DMS53 (cell line): ENCODE measurements at regions not wholly inside any gene's neighbourhood (a gene's known extent, or its start where the extent isn't known, plus 50 kb on each side); places are given as distances from the start of the nearest gene placed in this dataset.
"Not testable (repeated sequence)": the region's sequence is repeated elsewhere in the genome, so short reads cannot be mapped to it uniquely, and the experiment has no call there.

Experiments used
- DNase-seq: peaks from one replicate; lab custom pipeline; 2025; lab: John Stamatoyannopoulos, UW

DNA sequence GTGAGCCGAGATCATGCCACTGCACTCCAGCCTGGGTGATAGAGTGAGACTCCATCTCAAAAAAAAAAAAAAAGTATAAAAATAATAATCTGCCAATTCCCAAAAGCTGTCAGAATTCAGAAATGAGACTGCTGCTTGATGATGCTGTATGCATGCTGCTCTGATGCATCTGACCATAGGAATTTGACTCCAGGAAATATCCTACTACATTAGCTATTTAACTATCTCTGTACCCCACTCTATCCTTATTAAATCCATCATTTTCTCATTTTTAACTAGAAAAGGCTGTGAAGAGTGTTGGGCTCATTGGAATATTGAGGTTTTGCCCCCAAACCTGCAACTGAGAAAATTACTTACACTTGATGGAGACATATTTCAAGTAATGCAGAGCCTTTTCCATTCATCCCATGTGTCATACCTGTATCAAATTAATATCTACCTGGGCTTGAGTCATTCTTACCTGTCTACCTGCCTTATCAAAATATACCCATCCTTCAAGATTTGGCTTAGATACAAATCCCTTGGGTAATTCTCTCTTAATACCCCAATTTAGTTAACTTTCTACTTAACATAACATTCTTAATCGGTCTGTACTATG lies 135.2 kb upstream of the PREP start:
- no peak for DNase-seq

DNA sequence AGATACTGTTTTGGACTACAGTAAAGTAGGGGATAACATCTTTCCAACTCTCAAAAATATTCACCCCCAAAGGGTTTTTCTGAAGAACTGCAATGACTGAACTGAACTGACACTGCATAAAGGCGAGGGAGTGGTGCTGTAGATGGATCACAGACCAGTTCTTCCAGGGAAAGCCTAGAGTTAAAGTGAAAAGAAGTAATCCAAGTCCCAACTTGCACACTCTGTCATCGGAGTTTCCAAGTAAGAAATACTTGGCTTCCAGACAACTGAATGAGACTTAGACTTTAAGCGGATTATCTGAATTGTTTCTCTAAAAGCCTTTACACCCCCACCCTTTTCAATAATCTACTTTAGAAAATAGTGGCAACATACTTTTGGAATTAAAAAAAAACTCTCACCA lies 134.1 kb upstream of the PREP start:
- no peak for DNase-seq

DNA sequence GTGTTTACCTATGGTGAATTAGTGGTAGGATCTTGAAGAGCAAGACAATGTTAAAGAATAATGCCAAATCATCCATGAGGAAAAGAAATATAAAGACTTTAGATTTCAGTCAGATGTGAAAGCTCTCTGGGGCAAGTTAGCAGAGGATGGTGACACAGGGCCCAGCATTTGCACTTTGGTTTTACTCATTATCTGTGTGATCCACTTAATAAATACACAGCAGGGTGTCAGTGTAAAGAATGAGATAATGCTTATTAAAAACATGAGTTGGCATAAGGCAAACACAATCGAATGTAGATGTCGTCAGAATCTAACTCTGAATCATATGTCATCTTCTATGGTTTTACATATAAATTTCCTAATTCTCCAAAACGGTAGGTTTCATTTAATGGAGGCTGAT lies 130.4 kb upstream of the PREP start:
- no peak for DNase-seq

DNA sequence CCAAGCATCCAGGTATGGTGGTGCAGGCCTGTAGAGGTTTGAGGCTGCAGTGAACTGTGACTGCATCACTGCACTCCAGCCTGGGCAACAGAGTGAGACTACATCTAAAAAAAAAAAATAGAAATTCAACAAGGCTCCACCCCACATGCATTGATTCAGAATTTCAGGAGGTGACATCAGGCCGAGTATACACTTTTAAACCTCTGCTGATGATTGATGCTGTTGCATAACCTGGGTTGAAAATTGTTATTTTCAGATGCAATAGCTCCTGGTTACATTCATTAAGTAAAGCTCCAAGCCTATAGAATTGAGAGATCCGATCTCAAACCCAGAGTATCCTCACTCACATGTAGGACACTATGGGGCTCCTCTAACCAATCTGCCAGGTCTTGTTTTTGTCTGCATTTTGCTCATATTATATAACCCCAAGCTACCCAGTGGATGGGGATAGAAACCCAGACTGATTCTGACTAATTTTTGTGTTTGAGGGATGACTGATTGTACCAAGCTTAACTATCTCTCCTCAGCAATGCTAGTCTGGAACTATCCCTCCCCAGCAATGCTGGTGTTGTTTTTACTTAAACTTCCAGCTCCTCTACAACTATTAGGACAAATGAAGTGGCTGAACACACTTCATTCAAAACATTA lies 123.5 kb upstream of the PREP start:
- no peak for DNase-seq

DNA sequence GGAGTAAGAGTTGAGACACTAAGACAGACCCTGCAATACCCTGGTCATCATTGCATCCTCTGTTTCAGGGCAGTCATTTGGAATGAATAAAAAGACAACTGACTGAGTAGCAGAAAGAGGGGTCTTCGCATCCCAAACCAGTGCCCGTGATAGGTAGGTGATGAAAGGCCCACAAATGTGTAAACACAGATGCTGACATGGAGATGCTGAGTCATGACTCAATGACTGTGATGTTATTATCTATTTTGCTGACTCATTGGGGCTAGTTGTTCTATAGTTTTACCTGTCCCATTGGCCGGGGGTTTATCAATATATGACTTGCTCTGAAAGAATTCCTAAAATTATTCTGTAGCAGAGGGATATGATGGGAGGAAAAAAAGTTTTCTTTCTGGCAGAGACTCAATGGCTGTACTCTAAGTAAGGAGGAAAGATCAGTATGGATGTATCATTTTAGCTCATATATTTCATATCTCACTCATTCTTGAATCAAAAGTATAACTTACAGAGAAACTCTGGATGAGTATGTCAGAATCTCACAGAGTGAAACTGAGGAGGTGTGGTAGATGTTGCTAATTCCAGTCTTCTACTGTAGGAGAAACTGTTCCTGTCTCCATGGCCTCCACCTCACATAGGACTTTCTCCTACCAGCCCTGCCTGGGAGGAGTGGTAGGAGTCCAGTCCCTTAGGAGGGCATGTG lies 119.9 kb upstream of the PREP start:
- DNase-seq: peak; percentile 66

DNA sequence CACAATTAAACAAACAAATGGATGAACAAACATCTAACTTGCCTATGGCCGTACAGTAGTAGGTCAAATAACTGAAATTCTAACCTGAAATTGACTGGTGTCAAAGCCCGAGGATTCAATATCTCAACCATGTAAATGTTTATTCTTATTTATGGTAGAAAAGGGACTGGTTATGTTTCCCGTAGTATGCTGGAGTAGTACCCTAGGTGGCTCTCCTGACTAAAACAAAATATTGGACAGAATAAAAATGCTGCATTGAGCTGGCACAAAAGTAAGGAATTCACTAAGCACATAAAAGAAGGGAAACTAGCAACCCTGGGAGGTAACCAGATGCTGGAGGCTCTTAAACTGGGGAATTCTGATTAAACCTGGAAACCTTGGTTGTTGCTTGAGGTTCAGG lies 117.1 kb upstream of the PREP start:
- DNase-seq: peak; percentile 17

DNA sequence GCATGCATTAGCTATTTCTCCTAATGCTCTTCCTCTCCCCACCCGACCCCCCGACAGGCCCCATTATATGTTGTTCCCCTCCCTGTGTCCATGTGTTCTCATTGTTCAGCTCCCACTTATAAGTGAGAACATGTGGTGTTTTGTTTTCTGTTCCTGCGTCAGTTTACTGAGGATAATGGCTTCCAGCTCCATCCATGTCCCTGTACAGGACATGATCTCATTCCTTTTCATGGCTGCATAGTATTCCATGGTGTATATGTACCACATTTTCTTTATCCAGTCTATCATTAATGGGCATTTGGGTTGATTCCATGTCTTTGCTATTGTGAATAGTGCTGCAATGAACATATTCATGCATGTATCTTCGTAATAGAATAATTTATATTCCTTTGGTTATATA lies 116.1 kb upstream of the PREP start:
- DNase-seq: not testable (repeated sequence)

DNA sequence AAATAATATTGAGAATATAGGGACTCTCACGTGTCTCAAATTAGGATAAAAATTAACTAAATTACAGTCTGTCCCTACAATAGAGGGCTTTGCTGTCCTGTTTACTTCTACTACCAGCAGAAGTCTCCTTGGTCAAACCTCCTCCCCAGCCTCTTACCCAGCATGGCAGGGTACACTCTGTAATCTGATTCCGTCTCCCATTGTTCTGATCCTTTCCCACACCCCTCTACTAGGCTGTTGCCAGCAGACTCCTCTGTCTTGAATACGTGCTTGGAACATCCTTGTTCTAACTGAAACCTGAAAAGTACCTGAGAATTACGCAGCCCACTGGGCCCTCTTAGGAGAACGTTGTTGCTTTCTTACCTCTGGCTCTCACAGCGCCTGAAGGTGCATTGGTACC lies 112.2 kb upstream of the PREP start:
- no peak for DNase-seq

DNA sequence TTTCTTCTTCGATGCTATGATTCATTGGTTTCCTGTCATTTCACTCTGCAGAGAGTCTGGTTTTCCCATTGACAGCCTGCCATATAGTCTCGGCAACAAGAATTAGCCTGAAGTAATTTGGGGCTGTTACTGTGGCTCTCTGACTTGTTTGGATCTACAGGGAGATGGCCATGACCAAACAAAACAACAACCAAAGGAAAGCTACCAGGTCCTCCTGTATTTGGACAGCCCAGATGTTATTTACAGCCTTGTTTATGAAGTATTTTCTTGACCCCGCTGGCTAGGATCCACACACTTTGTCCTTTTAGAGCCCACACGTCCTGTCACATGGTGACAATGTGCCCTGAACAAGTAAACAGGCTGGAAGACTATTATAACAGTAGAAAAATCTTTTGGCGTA lies 111.4 kb upstream of the PREP start:
- no peak for DNase-seq

DNA sequence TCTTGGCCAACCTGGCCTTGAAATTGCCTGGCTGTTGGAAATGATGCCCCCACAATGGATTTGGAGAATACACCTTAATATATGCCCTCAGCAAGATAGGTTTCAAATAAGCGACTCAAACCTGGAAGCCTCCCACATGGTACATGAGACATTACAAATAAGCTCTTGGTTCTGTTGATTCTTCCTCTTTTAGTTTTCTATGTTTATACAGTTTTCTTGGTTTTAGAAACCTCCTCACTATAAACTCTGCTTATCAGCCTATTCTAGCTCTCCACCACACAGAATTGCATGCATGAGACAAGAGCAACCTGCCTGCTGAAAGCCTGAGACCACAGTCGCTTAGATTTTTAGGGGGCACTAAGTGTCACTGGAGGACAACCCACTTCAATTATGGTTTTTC lies 108.8 kb upstream of the PREP start:
- no peak for DNase-seq

DNA sequence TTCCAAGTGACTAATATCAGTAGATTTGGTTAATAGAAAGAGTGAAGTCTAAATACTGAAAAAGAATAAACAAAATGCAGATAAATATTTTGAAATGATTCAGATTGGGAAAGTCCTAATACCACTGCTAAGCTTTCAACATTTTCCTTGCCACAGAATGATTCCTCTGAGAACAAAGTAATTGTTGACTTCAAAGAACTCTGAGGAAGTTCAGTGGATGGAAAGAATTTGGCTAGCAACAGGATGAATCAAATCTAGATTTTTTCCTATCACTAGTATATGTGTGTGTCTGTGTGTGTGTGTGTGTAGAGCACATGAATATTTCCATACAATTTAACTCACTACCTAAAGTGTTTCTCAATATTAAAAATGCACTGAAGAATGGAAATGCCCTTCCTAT lies 107.9 kb upstream of the PREP start:
- no peak for DNase-seq

DNA sequence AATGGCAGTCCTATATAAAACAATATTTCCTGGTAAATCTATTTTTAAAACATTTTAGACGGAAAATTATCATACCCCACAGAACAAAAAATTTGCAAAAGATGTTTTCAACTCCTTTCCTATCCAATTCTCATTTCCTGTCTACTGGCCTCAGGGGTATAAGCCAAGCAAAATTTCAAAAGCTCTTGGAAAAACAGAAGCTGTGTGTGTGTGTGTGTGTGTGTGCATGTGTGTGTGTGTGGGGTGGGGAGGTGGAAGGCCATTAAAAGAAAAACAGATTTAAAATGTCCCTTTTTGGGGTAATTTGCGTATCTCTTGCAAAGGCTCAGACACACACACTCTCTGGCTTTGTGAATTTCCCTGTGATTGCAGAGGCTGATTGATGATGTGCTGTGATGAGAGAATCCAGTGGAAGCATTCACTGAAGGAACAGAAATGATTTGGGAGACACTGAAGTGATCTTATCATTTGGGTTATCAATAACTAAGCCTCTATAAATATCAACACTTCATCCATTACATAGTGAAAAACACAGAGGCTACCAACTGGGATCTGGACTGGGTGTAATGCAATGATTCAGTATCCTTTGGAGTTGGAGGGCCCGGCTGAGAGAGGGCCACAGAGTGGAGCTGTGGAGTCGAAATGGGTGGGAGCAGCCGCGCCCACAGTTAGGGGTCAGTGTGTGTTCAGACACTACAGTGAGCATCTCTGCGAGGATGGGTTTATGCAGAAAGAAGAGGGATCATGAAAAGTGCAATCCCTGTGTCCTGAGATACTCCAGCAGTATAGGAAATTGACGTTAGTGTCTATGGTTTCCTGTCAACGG lies 106.8 kb upstream of the PREP start:
- DNase-seq: no peak

DNA sequence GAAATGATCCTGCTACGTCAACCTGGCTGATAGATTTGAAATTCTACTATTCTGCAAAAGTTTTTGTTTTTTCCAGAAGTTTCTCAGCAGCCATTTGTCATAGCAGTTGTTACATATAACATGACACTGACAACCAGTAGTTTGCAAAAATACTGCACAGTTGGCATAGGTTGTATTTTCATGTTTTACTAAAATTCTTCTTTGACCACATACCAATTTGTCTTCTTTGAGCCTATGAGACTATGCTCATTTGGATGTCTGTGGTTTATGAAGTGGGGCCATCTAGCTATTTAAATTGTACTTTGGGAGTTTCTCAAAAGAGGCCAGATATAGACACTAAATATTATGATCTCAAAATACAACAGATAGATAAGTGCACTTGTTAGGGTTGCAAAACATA lies 104.9 kb upstream of the PREP start:
- no peak for DNase-seq

DNA sequence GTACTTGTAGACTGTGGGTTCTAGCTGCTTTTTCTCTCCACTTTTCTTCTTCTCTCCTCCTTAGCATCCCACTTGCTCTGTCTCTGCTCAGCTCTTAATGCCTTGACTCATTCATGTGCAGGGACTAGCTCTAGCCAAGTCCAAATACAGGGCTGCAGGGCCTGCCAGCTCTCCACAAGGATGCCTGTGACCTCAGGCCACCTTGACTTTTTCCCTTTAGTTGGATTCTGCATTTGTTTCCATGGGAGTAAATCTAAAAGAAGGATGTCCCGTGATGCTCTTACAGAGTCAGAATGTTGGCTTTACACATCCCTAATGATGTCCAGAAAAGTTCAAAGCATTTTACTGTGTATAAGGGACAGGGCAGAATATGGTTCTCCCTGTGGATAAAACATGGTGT lies 101.8 kb upstream of the PREP start:
- DNase-seq: no peak

DNA sequence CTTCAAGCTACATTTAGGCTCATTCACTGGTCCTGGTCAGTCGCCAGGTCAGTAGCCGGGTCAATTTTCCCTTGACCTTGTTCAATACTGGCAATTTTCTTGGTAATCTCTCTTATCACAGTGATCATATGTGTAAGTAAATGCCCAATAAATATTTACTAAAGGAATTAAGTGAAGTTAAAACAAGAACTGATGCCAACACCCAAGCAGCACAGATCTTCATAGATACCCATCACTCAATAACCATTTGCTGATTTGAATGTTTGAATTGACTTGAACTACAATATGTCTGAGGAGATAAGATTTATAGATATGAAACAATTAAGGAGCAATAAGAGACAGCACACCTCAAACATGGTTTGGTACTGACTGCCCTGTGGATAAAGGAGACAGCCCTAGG lies 100.8 kb upstream of the PREP start:
- DNase-seq: no peak

DNA sequence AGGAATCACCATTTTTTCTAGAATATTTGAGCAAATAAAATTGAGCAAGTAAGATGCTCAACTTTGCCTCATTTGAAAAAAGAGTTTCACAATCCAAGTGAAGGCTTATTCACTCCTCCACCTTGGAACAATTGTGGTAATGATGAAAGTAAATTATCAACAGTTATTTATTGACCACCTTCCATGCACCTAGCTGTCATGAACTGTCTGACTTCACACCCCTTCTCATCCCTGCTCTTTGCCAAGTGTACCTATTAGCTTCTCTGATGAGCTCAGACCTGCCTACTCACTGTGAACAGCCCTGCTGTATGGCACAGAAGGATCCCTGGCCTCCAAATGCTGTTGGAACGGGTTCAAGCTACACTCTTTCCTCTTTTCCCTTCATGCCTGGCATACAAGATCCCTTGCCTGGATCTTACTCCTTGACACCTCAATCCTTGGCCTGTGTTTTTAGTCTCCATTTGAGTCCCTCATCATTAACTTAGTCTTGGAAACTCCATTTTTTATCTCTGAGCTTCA lies 99.0 kb upstream of the PREP start:
- DNase-seq: no peak

DNA sequence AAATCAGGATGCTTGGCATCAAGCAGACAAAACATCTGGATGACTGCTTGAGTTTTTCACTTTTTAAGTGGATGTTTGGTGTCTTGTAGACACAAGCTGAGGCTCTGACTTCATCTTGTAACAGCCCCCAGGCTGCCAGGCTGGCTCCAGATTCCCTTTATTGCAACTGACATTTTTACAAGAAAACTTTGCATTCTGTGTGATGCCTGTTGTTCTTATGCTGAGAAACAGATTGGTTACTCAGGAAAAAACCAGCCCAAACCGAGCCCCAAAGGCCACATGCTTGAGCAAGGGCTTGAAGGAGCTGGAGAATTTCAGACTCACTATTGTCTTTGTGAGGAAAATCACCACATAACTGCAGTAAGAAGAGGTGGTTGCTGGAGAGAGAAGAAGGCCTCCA lies 98.4 kb upstream of the PREP start:
- no peak for DNase-seq

DNA sequence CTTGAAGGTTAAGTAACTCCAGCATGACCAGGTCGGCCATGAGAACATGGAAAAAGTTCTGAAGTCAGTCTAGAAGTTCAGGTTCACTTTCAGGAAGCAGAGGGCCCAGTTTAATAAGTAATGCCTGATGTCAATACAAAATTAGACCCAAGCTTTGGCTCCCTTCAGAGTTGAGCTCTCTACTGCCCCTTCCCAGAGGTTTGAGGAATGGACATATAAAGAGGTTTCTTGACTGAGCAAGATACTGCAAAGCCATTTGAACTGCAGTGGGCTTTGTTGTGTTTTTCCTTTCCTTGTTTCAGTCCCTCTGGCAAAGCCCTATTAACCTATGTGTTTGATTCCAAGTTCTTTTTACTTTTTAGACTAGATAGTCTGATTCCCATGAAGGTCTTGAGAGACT lies 97.8 kb upstream of the PREP start:
- no peak for DNase-seq

DNA sequence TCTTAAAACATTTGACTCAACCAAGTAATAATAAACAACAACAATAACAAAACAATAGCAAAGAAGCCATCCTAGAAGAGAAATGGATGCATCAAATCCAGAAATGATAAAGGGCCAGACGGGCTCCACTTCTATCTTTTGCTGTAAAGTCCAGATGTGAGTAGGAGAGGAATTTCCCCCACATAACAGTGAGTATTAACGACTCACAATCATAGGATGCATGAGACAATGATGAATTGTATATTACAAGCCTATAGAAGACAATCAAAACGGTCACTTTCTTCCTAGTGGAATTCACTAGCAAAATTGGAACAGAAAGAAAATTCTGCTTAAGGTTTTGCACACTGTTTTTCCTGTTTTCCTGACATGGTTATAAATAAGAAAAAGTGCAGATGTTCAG lies 97.0 kb upstream of the PREP start:
- no peak for DNase-seq

DNA sequence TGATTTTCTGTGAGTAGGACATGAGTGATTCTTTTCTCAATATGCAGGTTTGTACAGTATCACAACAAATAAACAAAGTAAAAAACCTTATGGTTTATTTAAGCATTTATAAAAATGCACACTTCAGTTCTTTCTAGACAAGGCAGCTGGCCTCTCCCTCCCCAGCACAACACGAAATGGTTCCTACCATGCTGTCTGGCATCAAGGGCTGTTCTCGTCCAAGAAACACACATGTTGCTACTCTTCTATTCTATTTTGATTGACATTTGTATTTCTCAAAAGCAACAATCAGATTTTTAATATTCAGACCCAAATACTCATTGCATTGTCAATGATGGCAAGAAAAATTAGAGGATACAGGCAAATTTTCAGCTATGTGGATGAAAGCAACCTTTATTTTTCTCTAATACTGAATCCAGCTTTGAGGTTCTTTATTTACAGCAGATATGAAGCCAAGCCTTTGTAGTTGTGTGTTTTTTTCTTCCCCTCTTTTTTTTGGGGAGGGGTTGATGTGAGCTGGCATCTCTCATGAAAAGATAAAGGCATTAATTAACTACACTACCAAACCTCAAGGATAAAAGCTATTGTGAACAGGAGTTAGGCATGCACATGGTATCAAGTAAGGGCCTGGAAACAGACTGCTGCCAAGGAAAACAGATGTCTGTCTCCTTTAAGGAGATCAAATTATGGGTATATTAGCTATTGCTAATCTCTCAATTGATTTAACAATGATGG lies 96.4 kb upstream of the PREP start:
- DNase-seq: no peak

DNA sequence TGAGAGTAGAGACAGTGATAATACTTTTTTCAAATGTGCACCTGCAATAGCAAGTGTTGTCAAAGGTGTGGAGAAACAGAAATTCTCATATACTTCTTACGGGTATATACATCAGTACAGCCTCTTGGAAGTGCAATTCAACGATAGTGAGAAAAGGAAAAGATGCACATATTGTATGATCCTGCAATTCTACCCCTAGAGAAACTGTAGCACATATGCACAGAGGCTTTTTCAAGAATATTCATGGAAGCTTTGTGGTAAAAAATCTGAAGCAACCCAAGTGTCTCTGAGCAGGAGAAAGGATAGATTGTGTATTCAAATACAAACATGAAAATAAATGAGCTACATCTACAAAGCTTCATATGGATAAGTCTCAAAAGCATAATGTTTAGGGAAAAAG lies 94.7 kb upstream of the PREP start:
- no peak for DNase-seq

DNA sequence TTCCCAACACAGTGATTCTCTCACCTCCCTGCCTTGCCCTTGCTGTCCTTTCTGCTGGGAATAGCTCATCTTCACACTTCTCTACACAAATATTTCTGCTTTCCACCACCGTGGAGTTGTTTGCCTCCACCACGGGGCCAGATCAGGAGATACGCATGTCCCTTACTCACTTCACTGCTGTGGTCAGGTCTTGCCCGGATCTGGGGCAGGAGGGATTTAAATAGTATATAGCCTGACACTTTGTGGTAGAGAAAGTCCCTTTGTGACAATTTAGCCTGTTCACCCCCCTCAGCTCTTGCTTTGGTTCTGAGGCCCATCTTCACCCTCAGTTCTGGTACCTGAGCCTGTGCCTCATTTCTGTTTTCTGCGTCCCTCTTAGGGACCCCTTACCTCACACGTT lies 92.6 kb upstream of the PREP start:
- no peak for DNase-seq
